HG03060 (cell line): ENCODE measurements at regions not wholly inside any gene's neighbourhood (a gene's known extent, or its start where the extent isn't known, plus 50 kb on each side); places are given as distances from the start of the nearest gene placed in this dataset.
"Not testable (repeated sequence)": the region's sequence is repeated elsewhere in the genome, so short reads cannot be mapped to it uniquely, and the experiment has no call there.

Source experiments
- ATAC-seq: cut with Tn5 transposase; IDR thresholded peaks from one replicate; pipeline ENCODE4 v1.9.1; 2021; ENCODE audit warnings: low read depth, moderate number of reproducible peaks; ENCODE audit not compliant: unreplicated experiment

- no peak for ATAC-seq
Measured at GRCh38 chr5:143543358-143544255, 140.1 kb upstream of the NR3C1 start.

DNA sequence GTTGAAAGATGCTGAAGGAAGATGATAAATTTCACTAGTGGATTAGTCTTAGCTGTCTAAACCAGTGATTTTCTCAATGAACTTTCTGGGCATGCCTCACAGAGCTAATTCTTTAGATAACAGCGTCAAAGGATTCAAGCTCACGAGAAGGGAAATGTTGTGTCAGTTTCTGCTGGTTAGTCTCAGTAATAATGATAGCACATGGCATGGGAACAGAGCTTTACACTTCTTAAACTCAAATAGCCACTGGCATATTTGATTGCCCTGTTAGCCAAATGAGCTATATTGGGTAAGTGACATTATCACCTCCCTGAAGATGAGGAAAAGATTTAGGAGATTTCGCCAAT, 139.3 kb upstream of the NR3C1 start:
- no peak for ATAC-seq

DNA sequence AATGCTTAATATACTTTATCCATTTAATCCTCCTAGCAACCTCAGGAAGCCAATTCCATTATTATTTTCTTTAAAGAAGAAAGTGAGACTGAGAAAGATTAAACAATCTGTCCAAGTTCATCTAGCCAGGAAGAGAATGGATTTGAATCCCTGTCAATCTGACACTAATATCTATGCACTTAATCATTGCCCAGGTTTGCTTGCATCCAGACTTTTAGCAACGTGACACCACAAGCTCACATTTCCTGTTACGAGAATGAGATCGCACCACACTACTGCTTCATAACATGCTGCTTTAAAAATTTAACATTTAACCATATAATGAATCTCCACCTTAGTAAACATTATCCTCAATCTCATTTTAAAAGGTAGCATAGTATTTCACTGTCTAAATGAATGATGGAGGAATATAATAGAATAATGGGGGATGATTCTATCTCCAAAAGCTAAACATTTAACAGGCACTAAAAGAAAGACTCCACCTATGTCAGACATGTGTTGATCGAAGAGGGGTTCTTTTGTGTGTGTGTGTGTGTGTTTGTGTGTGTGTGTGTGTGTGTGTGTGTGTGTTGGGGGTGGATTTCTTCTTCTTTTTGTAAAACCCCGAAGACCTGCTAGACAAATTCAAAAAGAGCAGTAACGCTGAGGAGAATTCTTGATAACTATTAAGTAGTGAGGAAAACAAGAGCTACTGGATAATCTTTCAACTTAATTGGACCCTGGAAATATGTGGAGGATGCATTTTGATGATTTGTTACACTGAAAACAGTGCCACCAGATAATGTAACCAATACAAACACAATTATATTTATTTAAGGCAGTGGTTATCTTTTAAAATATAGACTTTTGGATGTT, 138.7 kb upstream of the NR3C1 start:
- ATAC-seq, result no peak

DNA sequence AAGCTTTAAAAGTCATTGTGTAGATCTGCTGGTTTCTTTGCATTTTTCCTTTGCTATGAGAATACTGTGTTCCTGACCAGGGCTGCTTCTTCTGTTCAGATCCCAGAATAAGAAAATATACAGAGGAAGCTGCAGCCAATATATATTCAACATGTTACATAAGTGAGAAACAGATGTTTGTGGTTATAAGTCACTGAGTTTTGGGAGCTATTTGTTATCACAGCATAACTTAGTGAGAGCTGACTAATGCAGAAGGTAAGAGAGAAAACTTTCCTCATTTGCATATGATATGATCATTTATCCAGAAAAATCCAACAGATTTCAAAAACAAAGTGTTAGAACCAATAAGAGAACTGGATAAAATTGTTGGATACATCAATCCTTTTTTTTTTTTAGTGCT, 136.3 kb upstream of the NR3C1 start:
- no peak for ATAC-seq

GRCh38 chr5:143537056-143537455, 133.6 kb upstream of the NR3C1 start:
- ATAC-seq, result no peak

DNA sequence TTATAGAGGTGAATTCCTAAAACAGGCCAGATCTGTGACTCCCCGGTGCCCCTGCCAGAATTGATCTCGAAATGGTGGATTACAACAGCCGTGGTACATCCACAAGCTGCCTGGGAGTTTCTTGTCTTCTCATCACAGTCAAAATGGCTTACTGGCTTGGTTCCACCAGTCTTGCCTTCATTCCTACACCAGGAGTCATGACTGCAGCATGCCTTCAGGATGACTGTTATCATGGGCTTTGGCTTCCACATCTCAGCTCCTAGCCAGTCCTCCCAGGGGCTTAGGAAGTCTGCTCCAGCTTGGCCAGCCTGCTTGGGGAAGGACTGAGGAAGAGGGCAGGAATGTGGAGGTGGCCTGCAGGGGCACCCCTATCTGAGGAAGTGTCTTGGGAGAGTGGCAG, 132.9 kb upstream of the NR3C1 start:
- no peak for ATAC-seq

DNA sequence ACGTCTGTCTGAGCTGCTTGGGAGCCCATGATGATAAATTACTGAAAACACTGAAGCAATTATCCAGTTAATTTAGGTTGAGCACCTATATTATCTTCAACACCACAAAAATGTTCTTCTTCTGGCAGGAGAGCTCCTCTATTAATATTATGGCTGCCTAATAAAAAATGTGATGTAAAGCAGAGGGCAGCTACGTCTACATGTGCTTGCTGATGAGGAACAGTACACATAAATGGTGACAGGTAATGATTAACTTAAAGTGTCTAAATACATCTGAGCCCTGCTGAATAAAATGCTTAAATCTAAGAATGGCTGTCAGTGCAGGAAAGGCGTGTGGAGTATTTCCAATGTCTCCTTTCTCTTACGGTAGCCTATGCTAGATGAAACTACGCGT, 131.3 kb upstream of the NR3C1 start:
- ATAC-seq, result no peak

DNA sequence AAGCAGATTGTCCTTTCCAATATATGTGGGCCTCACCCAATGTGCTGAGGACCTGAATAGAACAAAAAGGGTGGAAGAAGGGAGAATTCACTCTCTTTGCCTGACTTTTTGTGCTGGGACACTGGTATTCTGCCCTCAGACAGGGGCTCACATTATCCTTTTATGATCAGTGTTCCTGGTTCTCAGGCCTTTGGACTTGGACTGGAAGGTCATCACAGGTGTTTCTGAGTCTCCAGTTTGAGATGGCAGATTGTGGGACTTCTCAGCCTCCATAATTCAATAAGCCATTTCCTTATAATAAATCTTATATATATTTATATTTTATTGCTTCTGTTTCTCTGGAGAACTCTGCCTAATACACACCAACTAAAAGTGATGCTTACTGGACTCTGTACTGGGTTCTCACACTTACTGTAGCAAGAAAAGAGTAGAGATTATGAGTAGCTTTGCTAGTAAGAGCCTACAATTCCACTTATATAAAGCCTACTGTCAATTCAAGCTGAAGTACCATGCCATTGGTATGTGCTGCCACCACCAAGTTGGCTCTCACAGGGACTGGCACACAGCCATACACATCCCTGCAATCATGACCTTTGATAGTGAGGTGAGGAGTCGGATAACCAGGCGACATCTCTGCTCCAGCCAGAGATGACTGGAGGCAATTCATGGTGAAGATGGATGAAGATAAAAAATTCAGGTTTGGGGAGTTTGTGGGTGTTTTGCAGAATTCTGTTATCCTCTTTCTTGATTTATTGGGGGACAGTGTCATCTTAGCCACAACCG, 130.7 kb upstream of the NR3C1 start:
- ATAC-seq, result no peak

GRCh38 chr5:143533475-143533874, 130.0 kb upstream of the NR3C1 start:
- ATAC-seq, result no peak

DNA sequence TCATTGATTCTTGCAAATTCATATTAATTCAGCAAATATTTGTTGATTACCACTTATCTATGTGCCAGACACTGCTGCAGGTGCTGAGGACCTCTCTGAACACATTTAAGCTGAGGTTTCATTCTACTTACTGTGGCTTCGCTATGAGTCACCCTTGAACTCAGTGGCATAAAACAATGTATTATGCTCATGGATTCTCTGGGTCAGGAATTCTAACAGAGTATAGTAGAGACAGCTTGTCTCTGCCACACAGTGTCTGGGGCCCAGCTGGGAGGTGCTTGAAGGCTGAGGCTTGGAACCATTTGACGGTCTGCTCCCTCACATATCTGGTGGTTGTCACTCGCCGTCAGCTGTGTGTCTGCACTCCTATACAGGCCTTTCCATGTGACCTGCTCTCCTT, 124.3 kb upstream of the NR3C1 start:
- no peak for ATAC-seq

DNA sequence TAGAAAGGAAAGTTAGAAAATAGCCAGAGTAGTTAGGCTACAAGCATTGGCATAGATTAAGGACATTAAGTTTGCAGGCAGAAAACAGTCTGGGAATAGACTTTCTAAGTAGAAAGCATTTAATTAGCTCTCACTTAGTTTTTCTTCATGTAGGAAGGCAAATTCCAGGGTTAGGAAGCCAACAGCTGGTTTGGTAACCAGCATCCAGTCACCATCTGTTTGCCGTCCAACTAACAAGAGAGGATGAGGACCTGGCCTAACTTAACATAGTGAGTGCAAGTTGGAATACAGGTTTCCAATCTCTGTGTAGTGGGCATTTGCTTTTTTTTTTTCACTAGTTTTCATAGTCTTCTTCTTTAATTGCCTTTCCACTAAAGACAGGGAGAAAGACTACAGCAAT, 121.7 kb upstream of the NR3C1 start:
- no peak for ATAC-seq

- no peak for ATAC-seq
Measured at GRCh38 chr5:143524338-143524945, 121.0 kb upstream of the NR3C1 start.

GRCh38 chr5:143521846-143522400, 118.4 kb upstream of the NR3C1 start:
- ATAC-seq, result no peak

- no peak for ATAC-seq
Measured at GRCh38 chr5:143521141-143521540, 117.7 kb upstream of the NR3C1 start.

- not testable (repeated sequence) for ATAC-seq
Measured at GRCh38 chr5:143519215-143519614, 115.7 kb upstream of the NR3C1 start.

DNA sequence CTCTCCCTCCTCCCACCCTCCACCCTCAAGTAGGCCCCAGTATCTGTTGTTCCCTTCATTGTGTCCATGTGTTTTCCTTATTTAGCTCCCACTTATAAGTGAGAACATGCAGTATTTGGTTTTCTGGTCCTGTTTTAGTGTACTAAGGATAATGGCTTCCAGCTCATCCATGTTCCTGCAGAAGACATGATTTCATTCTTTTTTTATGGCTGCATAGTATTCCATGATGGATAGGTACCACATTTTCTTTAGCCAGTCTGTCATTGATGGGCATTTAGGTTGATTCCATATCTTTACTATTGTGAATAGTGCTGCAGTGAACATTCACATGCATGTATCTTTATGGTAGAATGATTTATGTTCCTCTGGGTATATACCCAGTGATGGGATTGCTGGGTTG, 114.3 kb upstream of the NR3C1 start:
- not testable (repeated sequence) for ATAC-seq

- no peak for ATAC-seq
Measured at GRCh38 chr5:143516249-143516648, 112.8 kb upstream of the NR3C1 start.

DNA sequence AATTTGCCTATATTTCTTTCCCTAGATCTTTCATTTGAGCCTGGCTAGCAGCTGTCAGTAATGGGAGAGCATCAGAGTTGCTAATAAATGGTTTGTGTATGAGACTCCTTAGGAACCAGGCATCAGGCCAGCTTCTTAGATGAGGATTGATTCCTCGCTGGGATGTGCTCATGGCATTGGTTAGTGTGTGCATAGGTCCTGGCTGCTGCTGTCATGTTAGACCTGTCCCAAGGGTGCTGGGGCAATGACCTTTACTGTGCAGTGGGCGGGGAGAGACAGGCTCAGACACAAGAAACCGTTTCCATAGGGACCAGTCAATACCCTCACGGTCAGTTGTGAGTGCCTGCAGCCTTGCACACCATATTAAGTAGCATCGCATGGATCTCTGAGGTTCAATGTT, 112.3 kb upstream of the NR3C1 start:
- ATAC-seq, result no peak

DNA sequence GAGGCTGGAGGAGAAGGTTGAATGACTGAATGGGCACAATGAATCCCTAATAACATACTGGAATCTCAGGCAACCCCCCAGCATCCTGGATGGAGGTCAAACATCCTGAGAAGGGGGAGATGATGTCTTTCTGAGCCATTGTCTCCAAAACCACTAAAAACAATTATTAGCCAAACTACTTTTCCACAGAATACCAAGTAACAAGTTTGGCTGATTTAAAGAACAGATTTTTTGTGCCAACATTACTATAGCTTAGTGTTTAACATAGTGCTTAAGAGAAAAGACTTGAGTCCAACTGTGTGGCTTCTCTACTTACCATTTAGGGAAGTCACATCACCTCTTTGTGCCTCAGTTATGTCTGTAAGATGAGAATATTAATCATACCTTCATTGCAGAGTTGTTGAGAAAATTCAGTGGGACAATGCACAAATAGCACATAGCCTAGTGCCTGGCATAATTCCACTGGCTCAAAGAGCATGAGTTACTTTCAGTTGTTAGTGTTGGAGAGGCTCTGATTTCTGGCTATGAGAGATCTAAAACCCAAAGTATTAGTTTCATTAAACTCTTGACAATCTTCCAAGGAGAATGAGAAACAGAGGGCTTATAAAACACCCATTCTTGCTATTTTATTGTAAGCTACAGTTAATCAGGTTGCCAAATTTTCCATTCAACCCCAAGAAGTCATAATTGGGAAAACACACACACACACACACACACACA, 111.3 kb upstream of the NR3C1 start:
- ATAC-seq, result no peak

DNA sequence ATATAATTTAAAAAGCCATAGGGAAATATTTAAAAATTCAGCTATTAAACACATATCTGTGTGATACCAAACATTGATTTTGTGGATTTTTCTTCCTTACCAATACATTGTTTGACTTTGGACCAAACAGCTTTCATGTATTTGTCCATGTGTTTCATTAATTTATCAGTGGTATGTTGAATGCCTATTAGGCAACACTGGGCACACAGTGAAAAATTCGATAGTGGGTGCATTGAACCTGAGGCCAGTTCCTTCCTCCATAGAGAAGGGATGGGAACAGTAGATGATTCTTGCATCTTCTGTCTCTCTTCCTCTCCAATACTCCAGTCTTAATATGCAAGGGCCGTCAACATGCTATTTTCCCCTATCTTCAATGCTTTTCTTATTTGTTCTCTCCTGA, 110.2 kb upstream of the NR3C1 start:
- ATAC-seq, result no peak
